ENCODE measurements at regions not wholly inside any gene's neighbourhood (a gene's known extent, or its start where the extent isn't known, plus 50 kb on each side); places are given as distances from the start of the nearest gene placed in this dataset.

DNA sequence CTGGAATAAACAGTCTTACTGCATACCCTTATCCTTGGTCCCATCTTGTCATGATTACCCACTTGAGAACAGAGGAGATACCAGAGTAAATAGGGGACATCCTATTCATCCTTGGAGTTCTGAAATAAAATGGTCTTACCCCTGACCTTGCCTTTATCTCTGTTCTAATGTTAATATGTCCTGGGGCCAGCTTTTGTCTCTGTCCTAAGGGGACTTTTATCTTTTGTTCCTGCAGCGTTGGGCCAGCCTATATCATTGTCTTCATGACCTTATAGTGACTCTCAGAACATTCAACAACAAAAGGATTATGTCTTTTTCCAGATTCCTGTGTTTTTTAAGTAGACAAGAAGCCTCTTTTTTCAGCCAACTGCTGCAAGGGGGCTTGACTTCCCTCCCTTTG, 1057.5 kb downstream of the LRFN5 start:
- H3K27ac ChIP-seq, result no peak overlapping the region
- TF ChIP-seq, protein P1, sequence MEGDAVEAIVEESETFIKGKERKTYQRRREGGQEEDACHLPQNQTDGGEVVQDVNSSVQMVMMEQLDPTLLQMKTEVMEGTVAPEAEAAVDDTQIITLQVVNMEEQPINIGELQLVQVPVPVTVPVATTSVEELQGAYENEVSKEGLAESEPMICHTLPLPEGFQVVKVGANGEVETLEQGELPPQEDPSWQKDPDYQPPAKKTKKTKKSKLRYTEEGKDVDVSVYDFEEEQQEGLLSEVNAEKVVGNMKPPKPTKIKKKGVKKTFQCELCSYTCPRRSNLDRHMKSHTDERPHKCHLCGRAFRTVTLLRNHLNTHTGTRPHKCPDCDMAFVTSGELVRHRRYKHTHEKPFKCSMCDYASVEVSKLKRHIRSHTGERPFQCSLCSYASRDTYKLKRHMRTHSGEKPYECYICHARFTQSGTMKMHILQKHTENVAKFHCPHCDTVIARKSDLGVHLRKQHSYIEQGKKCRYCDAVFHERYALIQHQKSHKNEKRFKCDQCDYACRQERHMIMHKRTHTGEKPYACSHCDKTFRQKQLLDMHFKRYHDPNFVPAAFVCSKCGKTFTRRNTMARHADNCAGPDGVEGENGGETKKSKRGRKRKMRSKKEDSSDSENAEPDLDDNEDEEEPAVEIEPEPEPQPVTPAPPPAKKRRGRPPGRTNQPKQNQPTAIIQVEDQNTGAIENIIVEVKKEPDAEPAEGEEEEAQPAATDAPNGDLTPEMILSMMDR (conservative IDR thresholded peaks at IDR 0.05), result no peak
- TF ChIP-seq ZFX (IDR thresholded peaks at IDR 0.05), result no peak

GRCh38 chr14:42654707-42655106, 1048.0 kb downstream of the LRFN5 start:
- TF ChIP-seq, protein P1 (conservative IDR thresholded peaks at IDR 0.05), result no peak
- H3K27ac ChIP-seq, result no peak overlapping the region

- TF ChIP-seq, protein P1 (conservative IDR thresholded peaks at IDR 0.05), result no peak
- TF ChIP-seq ZFX (IDR thresholded peaks at IDR 0.05), result no peak
- H3K27ac ChIP-seq, result no peak overlapping the region
Observed at GRCh38 chr14:42642787-42643186, 1036.1 kb downstream of the LRFN5 start.

DNA sequence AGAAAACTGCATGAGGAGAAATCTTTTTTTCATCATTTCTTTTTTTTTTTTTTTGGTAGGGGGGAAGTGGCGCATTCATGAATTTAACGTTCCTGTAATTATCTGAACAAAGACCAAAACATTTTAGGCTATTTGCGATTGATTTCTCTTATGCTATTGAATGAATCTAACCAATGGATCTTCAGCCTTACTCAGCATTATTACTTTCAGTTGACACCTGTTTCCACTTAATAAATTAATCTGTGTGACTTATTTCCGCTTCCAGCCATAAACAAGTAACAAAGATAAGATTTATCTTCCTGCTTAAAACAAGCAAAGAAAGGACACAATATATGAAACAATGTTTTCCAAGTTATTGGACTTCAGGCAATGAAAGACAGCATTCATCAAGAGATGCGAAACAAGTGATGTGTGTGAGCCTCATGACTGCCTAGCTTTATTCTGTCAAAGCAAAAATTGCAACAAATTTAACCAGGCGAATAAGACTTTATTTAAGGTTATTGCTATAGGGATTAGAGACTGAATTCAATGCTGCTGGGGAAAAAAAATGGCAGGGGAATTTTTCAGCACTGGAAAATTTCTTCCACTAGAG, 1026.9 kb downstream of the LRFN5 start:
- TF ChIP-seq, protein P1 (conservative IDR thresholded peaks at IDR 0.05), result no peak
- TF ChIP-seq ZFX (IDR thresholded peaks at IDR 0.05), result no peak
- H3K27ac ChIP-seq, result no peak overlapping the region

DNA sequence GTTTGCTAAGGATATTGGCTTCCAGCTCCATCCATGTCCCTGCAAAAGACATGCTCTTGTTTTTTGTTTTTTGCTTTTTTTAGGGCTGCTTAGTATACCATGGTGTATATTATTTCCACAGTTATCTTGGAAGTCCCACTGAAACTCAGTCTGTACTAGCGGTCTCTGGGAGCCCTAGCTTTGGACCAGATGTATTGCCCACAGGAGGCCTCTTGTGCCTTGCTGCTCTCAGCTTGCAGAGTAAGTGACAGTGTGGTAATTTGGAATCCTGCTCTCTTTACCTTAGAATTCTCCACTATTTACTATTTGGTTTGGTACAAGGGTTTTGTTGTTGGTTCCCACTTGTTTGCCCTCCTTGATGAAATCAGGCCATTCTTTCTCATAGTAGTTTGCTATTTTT, 1022.9 kb downstream of the LRFN5 start:
- no peak for TF ChIP-seq ZFX (IDR thresholded peaks at IDR 0.05)
- TF ChIP-seq, protein P1 (conservative IDR thresholded peaks at IDR 0.05), result no peak
- H3K27ac ChIP-seq, result no peak overlapping the region

GRCh38 chr14:42628602-42629001, 1021.9 kb downstream of the LRFN5 start:
- no peak overlapping the region for H3K27ac ChIP-seq
- no peak for TF ChIP-seq ZFX (IDR thresholded peaks at IDR 0.05)
- TF ChIP-seq, protein P1 (conservative IDR thresholded peaks at IDR 0.05), result no peak

DNA sequence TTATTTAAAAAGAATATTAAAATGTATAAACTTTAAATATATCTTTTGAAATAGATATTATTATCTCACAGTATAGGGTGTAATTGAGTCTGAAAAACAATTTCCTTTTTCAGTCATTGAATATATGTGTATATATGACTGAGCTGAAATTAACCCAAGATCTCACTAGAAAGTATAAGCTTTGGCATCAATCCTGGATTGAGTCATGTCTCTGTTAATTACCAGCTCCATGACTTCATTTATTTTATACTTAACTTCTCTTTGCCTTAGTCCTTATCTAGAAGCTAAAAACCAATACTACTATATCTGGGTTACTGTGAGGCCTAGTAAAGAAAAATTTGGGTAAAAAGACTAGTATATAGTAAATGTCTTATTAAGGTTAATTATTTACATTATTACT, 1020.3 kb downstream of the LRFN5 start:
- no peak for TF ChIP-seq ZFX (IDR thresholded peaks at IDR 0.05)
- TF ChIP-seq, protein P1 (conservative IDR thresholded peaks at IDR 0.05), result no peak
- H3K27ac ChIP-seq, result no peak overlapping the region
